GM23338 (cell line): ENCODE measurements at regions not wholly inside any gene's neighbourhood (a gene's known extent, or its start where the extent isn't known, plus 50 kb on each side); places are given as distances from the start of the nearest gene placed in this dataset.

Experiments
- ATAC-seq: fragments of 200-7000 bp; cut with Tn5 transposase; 3 replicates; pipeline ENCODE4 v1.9.1; 2020
- DNase-seq: peaks from one replicate; pipeline ENCODE4 v3.0.0-alpha.2; 2015; ENCODE audit warnings: low spot score
- H2AFZ ChIP-seq: fragments of 200-600 bp; sonication (generic); 2 replicates; pipeline ENCODE4 v1.8.0; 2016; ENCODE audit warnings: antibody characterized with exemption, mild to moderate bottlenecking, moderate library complexity
- H3F3A ChIP-seq: fragments of 200-600 bp; sonication (generic); replicated peaks from 2 replicates; pipeline ENCODE4 v1.8.0; 2017; ENCODE audit warnings: antibody characterized with exemption, mixed run types, low read depth
- H3K27ac ChIP-seq: fragments of 200-600 bp; sonication (generic); 2 replicates; pipeline ENCODE4 v1.6.1; 2016; ENCODE audit warnings: low read depth
- H3K27me3 ChIP-seq: fragments of 200-600 bp; sonication (generic); 2 replicates; pipeline ENCODE4 v1.8.0; 2016; ENCODE audit warnings: mild to moderate bottlenecking, mixed run types, moderate library complexity; ENCODE audit not compliant: insufficient read depth
- H3K36me3 ChIP-seq: fragments of 200-600 bp; sonication (generic); 2 replicates; pipeline ENCODE4 v1.8.0; 2016; ENCODE audit warnings: mild to moderate bottlenecking; ENCODE audit not compliant: insufficient read depth
- H3K4me1 ChIP-seq: fragments of 200-600 bp; sonication (generic); 2 replicates; pipeline ENCODE4 v1.8.0; 2016; ENCODE audit warnings: mild to moderate bottlenecking, moderate library complexity; ENCODE audit not compliant: insufficient read depth
- H3K4me2 ChIP-seq: fragments of 200-600 bp; sonication (generic); 2 replicates; pipeline ENCODE4 v1.7.1; 2017; ENCODE audit warnings: mixed run types
- H3K4me3 ChIP-seq: fragments of 200-600 bp; sonication (generic); 2 replicates; pipeline ENCODE4 v1.6.1; 2016; ENCODE audit warnings: mixed run types
- H3K79me2 ChIP-seq: fragments of 200-600 bp; sonication (generic); replicated peaks from 2 replicates; pipeline ENCODE4 v1.8.0; 2017; ENCODE audit warnings: mild to moderate bottlenecking; ENCODE audit not compliant: insufficient read depth
- H3K9me2 ChIP-seq: fragments of 200-600 bp; sonication (generic); 2 replicates; pipeline ENCODE4 v1.8.0; 2017; ENCODE audit not compliant: insufficient read depth
- H4K20me1 ChIP-seq: fragments of 200-600 bp; sonication (generic); replicated peaks from 2 replicates; pipeline ENCODE4 v1.8.0; 2017; ENCODE audit warnings: mild to moderate bottlenecking; ENCODE audit not compliant: insufficient read depth
- H3K27ac Mint-ChIP-seq: 2 replicates; pipeline ENCODE4 v1.8.0; 2020; ENCODE audit warnings: inconsistent platforms, mild to moderate bottlenecking, moderate library complexity, mixed read lengths
- H3K27me3 Mint-ChIP-seq: 3 replicates; pipeline ENCODE4 v1.8.0; 2022; ENCODE audit warnings: low read depth, mild to moderate bottlenecking, moderate library complexity, mixed read lengths, inconsistent platforms; ENCODE audit not compliant: insufficient read depth, poor library complexity
- H3K36me3 Mint-ChIP-seq: 3 replicates; pipeline ENCODE4 v1.8.0; 2021; ENCODE audit warnings: low read depth, mild to moderate bottlenecking, inconsistent platforms, moderate library complexity, mixed read lengths
- H3K4me1 Mint-ChIP-seq: 3 replicates; pipeline ENCODE4 v1.8.0; 2020; ENCODE audit warnings: mild to moderate bottlenecking, inconsistent platforms, mixed read lengths
- H3K4me3 Mint-ChIP-seq: 3 replicates; pipeline ENCODE4 v1.8.0; 2021; ENCODE audit warnings: moderate library complexity, mild to moderate bottlenecking, inconsistent platforms, mixed read lengths
- H3K9me3 Mint-ChIP-seq: 3 replicates; pipeline ENCODE4 v1.8.0; 2020; ENCODE audit warnings: moderate library complexity, mild to moderate bottlenecking, inconsistent platforms, mixed read lengths
- EZH2 ChIP-seq: fragments of 200-600 bp; sonication (generic); IDR thresholded peaks from one replicate; pipeline ENCODE4 v1.8.0; 2017; ENCODE audit warnings: antibody characterized with exemption, mild to moderate bottlenecking, low read depth; ENCODE audit not compliant: unreplicated experiment
- JUNB ChIP-seq: IDR thresholded peaks from one replicate; pipeline ENCODE4 v1.6.1; 2016; ENCODE audit warnings: antibody characterized with exemption; ENCODE audit not compliant: unreplicated experiment
- ZNF114 ChIP-seq: fragments of 250-450 bp; sonication (Bioruptor Pico); IDR thresholded peaks from 2 replicates; pipeline ENCODE4 v1.5.0; 2020; ENCODE audit warnings: mild to moderate bottlenecking, moderate library complexity
- ZNF462 ChIP-seq: fragments of 250-450 bp; sonication (Bioruptor Pico); IDR thresholded peaks from 2 replicates; pipeline ENCODE4 v1.5.0; 2020; ENCODE audit warnings: mild to moderate bottlenecking, moderate library complexity
- TF ChIP-seq, protein P1 (sequence below): IDR thresholded peaks from one replicate; pipeline ENCODE4 v1.6.1; 2018; ENCODE audit warnings: antibody characterized with exemption; ENCODE audit not compliant: unreplicated experiment
- TF ChIP-seq, protein P2 (sequence below): IDR thresholded peaks from 2 replicates; pipeline ENCODE4 v1.6.1; 2016; ENCODE audit warnings: antibody characterized with exemption

DNA sequence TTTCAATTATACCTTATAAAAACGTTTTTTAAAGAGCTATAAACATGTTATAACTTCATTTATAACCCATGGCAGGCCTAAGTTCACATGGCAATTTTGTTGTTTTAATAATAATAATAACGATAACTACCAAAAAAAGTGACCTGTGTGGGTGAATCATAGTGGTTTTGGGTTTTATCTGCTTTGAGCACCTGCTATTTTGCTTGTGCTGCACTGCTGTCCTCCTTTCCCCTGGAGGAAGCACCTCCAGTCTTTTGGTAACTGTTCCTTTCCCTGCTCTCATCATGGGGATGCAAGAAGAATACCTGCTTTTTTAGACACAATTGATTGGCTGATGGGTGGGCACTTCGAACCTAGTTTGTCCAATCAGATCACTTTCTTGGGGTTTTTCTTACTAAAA lies 388.0 kb upstream of the TBL1XR1 start:
- H3K79me2 ChIP-seq: no peaks in the 10 kb centered on the region
- peaks cover 7% of the 10 kb centered on the region for H3K36me3 Mint-ChIP-seq
- H3K4me1 ChIP-seq: peaks cover 11% of the 10 kb centered on the region
- ATAC-seq (no peak), DNase-seq (no peak)
- TF ChIP-seq EZH2: no peak
- no peak for TF ChIP-seq ZNF462 (CRISPR knock-in tag)
- TF ChIP-seq, protein P1, sequence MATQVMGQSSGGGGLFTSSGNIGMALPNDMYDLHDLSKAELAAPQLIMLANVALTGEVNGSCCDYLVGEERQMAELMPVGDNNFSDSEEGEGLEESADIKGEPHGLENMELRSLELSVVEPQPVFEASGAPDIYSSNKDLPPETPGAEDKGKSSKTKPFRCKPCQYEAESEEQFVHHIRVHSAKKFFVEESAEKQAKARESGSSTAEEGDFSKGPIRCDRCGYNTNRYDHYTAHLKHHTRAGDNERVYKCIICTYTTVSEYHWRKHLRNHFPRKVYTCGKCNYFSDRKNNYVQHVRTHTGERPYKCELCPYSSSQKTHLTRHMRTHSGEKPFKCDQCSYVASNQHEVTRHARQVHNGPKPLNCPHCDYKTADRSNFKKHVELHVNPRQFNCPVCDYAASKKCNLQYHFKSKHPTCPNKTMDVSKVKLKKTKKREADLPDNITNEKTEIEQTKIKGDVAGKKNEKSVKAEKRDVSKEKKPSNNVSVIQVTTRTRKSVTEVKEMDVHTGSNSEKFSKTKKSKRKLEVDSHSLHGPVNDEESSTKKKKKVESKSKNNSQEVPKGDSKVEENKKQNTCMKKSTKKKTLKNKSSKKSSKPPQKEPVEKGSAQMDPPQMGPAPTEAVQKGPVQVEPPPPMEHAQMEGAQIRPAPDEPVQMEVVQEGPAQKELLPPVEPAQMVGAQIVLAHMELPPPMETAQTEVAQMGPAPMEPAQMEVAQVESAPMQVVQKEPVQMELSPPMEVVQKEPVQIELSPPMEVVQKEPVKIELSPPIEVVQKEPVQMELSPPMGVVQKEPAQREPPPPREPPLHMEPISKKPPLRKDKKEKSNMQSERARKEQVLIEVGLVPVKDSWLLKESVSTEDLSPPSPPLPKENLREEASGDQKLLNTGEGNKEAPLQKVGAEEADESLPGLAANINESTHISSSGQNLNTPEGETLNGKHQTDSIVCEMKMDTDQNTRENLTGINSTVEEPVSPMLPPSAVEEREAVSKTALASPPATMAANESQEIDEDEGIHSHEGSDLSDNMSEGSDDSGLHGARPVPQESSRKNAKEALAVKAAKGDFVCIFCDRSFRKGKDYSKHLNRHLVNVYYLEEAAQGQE: no peak
- no peak for TF ChIP-seq JUNB
- no peak for TF ChIP-seq ZNF114 (CRISPR knock-in tag)
- TF ChIP-seq, protein P2, sequence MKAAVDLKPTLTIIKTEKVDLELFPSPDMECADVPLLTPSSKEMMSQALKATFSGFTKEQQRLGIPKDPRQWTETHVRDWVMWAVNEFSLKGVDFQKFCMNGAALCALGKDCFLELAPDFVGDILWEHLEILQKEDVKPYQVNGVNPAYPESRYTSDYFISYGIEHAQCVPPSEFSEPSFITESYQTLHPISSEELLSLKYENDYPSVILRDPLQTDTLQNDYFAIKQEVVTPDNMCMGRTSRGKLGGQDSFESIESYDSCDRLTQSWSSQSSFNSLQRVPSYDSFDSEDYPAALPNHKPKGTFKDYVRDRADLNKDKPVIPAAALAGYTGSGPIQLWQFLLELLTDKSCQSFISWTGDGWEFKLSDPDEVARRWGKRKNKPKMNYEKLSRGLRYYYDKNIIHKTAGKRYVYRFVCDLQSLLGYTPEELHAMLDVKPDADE: no peak
- H3K4me3 Mint-ChIP-seq: no peak overlapping the region
- no peaks in the 10 kb centered on the region for H3K27me3 ChIP-seq
- H3K36me3 ChIP-seq: no peaks in the 10 kb centered on the region
- H3K4me3 ChIP-seq: no peak overlapping the region
- H3K27ac Mint-ChIP-seq: no peak overlapping the region
- no peaks in the 10 kb centered on the region for H4K20me1 ChIP-seq
- H3K4me1 Mint-ChIP-seq: peaks cover 10% of the 10 kb centered on the region; the same call in 2 of the 3 replicates
- peaks cover 5% of the 10 kb centered on the region for H3K9me3 Mint-ChIP-seq
- H3K27ac ChIP-seq: no peak overlapping the region
- no peak overlapping the region for H3K4me2 ChIP-seq
- no peaks in the 10 kb centered on the region for H3F3A ChIP-seq
- H3K9me2 ChIP-seq: no peaks in the 10 kb centered on the region; the same call in 1 of the 2 replicates
- H2AFZ ChIP-seq: no peak overlapping the region
- H3K27me3 Mint-ChIP-seq: peaks cover under 1% of the 10 kb centered on the region
